Type B pancreatic cell (in vitro differentiated cells): ENCODE measurements at regions not wholly inside any gene's neighbourhood (a gene's known extent, or its start where the extent isn't known, plus 50 kb on each side); places are given as distances from the start of the nearest gene placed in this dataset.
A peak's percentile ranks its signal among the peaks of the same experiment; 100 is the strongest.

Experiments
- DNase-seq: peaks from one replicate; pipeline ENCODE4 v3.0.0; 2021; ENCODE audit warnings: mixed read lengths; ENCODE audit not compliant: unreplicated experiment; ENCODE audit errors: extremely low spot score
- H3K27ac Mint-ChIP-seq: 2 replicates; pipeline ENCODE4 v1.8.0; 2021; ENCODE audit warnings: mild to moderate bottlenecking, mixed read lengths
- H3K27me3 Mint-ChIP-seq: 2 replicates; pipeline ENCODE4 v1.8.0; 2021; ENCODE audit warnings: mixed read lengths
- H3K36me3 Mint-ChIP-seq: 2 replicates; pipeline ENCODE4 v1.8.0; 2021; ENCODE audit warnings: mixed read lengths
- H3K4me1 Mint-ChIP-seq: one replicate; pipeline ENCODE4 v1.8.0; 2021; ENCODE audit warnings: mixed read lengths; ENCODE audit not compliant: unreplicated experiment
- H3K4me3 Mint-ChIP-seq: 2 replicates; pipeline ENCODE4 v1.8.0; 2021; ENCODE audit warnings: mild to moderate bottlenecking, mixed read lengths
- H3K9me3 Mint-ChIP-seq: 2 replicates; pipeline ENCODE4 v1.8.0; 2021; ENCODE audit warnings: mixed read lengths
- TF ChIP-seq, protein P1 (sequence below): fragments of 200-600 bp; sonication (generic); conservative IDR thresholded peaks from 2 replicates; pipeline ENCODE4 v1.5.0; 2021; ENCODE audit warnings: antibody characterized with exemption, mild to moderate bottlenecking

DNA sequence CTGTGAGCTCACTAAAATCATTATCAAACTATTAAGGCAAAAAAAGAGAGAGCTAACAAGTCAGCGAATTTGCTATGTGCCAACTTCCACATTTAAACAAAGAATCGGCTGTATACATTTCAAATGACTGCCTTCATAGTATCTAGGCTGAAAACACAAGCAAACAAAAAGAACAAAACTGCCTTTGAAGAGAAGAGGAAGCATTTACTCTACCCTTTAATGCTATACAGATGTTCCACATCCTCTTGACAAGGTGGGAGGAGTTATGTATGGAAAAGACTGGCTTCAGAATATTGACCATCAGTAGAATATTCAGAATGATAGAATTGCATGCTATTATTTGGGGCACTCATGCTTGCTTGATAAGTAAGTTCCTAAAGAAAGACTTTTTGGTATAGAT, 741.7 kb downstream of the PLCL1 start:
- peaks cover 13% of the 10 kb centered on the region for H3K4me1 Mint-ChIP-seq
- TF ChIP-seq, protein P1, sequence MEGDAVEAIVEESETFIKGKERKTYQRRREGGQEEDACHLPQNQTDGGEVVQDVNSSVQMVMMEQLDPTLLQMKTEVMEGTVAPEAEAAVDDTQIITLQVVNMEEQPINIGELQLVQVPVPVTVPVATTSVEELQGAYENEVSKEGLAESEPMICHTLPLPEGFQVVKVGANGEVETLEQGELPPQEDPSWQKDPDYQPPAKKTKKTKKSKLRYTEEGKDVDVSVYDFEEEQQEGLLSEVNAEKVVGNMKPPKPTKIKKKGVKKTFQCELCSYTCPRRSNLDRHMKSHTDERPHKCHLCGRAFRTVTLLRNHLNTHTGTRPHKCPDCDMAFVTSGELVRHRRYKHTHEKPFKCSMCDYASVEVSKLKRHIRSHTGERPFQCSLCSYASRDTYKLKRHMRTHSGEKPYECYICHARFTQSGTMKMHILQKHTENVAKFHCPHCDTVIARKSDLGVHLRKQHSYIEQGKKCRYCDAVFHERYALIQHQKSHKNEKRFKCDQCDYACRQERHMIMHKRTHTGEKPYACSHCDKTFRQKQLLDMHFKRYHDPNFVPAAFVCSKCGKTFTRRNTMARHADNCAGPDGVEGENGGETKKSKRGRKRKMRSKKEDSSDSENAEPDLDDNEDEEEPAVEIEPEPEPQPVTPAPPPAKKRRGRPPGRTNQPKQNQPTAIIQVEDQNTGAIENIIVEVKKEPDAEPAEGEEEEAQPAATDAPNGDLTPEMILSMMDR: no peak
- peak overlapping the region; percentile 55 for H3K27ac Mint-ChIP-seq
- no peaks in the 10 kb centered on the region for H3K9me3 Mint-ChIP-seq
- H3K36me3 Mint-ChIP-seq: no peaks in the 10 kb centered on the region
- DNase-seq: no peak
- H3K4me3 Mint-ChIP-seq: no peak overlapping the region
- H3K27me3 Mint-ChIP-seq: no peaks in the 10 kb centered on the region

DNA sequence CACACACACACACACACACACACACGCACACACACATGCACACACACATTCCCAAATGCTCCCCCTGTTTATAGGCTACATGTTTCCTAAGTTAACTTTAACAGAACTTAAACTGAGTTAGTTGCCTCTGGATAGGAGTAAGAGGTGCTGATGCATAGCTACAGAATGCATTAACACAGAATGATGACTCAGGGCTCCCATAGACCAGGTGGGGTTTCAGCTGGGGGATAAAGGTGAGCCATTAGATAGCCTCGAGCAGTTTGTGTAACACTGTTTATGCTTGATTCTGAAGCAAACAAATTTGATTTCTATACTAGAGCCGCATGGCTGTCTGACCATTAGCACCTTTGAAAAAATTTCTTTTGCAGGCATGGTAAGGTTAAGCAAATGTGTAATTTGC, 741.0 kb downstream of the PLCL1 start:
- peaks cover 13% of the 10 kb centered on the region for H3K4me1 Mint-ChIP-seq
- DNase-seq: no peak
- no peaks in the 10 kb centered on the region for H3K9me3 Mint-ChIP-seq
- H3K4me3 Mint-ChIP-seq: no peak overlapping the region
- H3K27me3 Mint-ChIP-seq: no peaks in the 10 kb centered on the region
- H3K27ac Mint-ChIP-seq: no peak overlapping the region
- TF ChIP-seq, protein P1: no peak
- no peaks in the 10 kb centered on the region for H3K36me3 Mint-ChIP-seq

DNA sequence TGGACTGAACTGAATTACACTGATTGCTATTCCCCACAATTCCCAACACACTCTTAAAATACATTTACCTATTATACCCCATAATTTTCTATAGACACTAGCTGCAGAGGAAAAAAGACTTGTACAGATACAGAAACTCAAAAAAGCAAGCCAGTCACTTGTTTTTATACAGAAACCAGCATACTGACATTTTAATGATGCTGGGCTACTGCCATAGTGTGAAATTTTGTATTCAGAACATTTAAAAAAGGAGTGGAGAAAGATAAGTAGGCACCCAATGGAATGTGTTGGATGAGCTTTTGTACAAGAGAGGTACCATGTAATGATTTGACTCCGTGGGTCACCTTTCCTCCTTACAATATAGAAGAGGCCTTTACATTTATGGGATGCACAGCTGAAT, 740.1 kb downstream of the PLCL1 start:
- Mint-ChIP-seq H3K27ac (no peak overlapping the region), H3K9me3 (no peaks in the 10 kb centered on the region), H3K4me1 (peaks cover 13% of the 10 kb centered on the region), H3K36me3 (no peaks in the 10 kb centered on the region), H3K27me3 (no peaks in the 10 kb centered on the region), H3K4me3 (no peak overlapping the region)
- no peak for DNase-seq
- TF ChIP-seq, protein P1: no peak

DNA sequence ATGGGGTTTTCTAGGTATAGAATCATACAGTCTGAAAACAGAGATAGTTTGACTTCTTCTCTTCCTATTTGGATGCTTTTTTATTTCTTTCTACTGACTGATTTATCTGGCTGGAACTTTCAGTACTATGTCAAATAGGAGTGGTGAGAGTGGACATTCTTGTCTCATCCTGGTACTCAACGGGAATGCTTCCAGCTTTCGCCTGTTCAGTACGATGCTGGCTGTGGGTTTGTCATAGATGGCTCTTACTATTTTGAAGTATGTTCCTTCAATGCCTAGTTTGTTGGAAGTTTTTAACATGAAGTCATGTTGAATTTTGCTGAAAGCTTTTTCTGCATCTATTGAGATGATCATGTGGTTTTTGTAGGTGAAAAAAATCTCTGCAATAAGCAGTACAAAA, 730.4 kb downstream of the PLCL1 start:
- Mint-ChIP-seq H3K4me3 (no peak overlapping the region), H3K27me3 (no peaks in the 10 kb centered on the region), H3K36me3 (no peaks in the 10 kb centered on the region), H3K27ac (no peak overlapping the region), H3K9me3 (no peaks in the 10 kb centered on the region), H3K4me1 (no peaks in the 10 kb centered on the region)
- TF ChIP-seq, protein P1: no peak
- DNase-seq: no peak

DNA sequence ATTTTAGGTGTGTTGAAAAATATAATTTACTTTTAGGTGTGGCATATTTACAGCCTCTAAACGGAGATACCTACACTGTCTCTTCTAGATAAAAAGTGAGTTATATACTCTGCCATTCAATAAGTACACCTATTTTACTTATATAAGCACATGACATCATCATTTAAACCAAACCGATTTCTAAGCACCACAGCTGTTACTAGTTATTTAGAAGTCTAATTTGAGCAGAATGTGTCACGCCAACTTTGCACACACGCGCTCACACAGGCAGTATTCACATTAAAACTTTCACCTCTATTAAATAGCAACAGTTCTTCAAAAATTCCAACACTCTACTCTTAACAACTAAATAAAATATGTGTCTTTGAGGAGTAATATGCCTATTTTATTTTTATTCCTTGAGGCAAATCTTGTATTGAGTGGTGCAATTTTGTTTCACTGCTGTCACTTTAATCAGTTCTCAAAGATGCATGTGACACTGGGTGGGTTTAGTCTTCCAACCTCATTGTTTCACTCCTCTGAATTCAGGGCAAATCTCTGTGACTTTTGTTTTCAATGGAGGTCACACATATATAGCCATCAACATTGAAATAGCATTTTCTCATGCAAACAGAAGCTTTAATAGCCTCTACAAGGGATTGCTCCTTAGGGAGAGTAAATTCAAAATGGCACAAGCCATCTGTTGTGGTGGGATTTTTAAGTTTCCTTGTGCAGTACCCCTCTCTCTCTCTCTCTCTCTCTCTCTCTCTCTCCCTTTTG, 721.0 kb downstream of the PLCL1 start:
- Mint-ChIP-seq H3K27ac (no peak overlapping the region), H3K36me3 (no peaks in the 10 kb centered on the region), H3K9me3 (peaks cover 5% of the 10 kb centered on the region), H3K4me3 (no peak overlapping the region), H3K27me3 (peaks cover 6% of the 10 kb centered on the region), H3K4me1 (no peaks in the 10 kb centered on the region)
- no peak for DNase-seq
- TF ChIP-seq, protein P1: no peak
